ENCODE measurements at regions not wholly inside any gene's neighbourhood (a gene's known extent, or its start where the extent isn't known, plus 50 kb on each side); places are given as distances from the start of the nearest gene placed in this dataset.

DNA sequence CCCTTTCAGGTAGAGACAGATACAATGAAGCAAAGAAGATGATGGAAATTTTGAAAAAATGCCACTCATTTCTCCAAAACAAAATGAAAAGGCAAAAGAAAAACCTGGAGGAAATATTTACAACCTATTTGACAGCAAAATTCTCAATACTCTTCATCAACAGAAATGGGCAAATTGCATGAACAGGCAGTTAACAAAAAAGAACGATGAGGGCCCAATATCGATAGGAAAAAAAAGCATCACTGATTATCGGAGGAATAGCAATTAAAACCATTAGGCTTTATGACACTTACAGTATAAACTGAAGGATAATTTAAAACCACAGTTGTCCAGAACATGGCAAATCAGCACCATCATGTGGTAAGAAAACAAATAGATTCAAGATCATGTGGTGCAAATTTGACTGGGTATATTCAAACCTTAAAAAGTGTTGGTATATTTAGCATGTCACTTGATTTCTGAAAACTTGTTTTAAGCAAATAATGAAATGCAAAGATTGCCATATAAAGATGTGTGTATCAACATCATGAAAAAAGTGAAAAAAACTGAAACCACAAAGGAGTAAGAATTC is 222.9 kb downstream of the BRD1 start:
- DNase-seq (ENCODE audit: low read depth in 3 of 3): no peak

- DNase-seq (ENCODE audit: low read depth in 3 of 3): no peak
These were observed 224.7 kb downstream of the BRD1 start for GRCh38 chr22:49603016-49603415.

DNA sequence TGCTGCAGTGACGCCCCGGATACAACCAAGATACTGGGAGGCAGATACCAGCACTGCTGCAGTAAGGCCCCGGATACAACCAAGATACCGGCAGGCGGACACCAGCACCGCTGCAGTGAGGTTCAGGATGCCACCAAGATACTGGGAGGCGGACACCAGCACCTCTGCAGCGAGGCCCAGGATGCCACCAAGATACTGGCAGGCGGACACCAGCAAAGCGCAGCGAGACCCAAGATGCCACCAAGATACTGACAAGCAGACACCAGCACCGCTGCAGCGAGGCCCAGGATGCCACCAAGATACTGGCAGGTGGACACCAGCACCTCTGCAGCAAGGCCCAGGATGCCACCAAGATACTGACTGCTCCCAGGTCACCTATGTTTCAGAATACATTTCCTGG is 225.2 kb downstream of the BRD1 start:
- no peak for DNase-seq (ENCODE audit: low read depth in 3 of 3)

- no peak for DNase-seq (ENCODE audit: low read depth in 3 of 3)
These were observed 225.9 kb downstream of the BRD1 start for GRCh38 chr22:49601614-49602321.

DNA sequence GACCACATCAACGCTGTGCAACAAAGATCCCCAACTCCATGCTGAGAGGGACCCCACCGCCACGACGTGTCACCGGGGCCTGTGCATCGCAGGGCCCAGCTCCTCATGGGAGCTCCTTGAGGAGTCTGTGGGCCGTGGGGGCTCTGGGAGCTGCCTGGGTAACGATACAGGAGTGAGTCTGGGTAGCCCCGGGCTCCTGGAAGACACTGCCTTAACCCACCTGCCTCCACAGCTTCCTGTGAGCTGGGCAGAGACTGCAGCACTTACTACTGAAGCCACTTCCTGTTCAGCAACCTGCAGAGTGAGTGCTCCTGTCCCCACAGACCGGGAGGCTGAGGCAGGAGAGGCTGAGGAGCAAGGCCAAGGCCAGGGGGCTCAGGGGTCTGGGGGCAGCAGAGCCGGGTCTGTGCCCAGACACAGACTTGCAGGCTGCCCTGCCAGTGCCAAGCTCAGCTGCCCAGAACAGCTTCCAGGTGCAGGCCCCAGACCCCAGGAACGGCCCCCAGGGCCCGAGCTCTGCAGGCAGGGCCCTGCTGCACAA is 226.7 kb downstream of the BRD1 start:
- DNase-seq (ENCODE audit: low read depth in 3 of 3): no peak

DNA sequence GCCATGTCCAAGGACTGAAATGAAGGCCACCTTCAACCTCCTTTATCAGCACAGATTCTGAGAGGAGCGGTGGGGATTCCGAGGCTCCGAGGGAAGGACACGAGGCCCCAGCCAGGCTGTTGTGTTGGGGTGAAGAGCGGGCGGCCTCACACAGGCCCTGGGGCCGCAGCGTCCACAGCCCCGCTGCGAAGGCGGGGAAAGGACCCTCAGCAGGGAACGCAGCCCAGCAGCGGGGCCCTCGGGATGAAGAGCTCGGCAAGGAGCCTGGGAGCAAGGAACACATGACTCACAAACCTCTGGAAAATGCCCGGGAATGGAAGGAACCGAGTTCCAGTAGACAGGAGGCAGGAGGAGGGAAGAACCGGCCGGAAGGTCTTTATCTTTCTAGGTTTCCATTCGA is 227.2 kb downstream of the BRD1 start:
- no peak for DNase-seq (ENCODE audit: low read depth in 3 of 3)

GRCh38 chr22:49599691-49600455 is 227.8 kb downstream of the BRD1 start:
- no peak for DNase-seq (ENCODE audit: low read depth in 3 of 3)

DNA sequence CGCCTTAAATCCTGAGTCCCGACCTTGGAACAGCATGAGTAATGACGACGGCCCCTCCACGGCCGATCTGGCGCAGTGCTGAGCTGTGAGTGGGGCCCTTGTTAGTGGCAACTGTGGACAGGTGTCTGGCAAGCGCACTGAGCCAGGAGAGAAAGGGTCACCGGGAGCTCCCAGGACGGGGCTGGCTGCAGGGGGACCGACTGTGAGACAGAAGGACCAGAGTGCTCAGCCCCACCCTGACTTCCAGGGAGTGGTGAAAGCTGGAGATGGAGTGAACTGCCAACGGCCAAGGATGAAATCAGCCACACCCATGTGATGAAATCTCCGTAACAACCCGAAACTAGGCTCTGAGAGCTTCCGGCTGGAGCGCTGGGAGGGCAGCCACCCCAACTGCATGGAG is 228.6 kb downstream of the BRD1 start:
- no peak for DNase-seq (ENCODE audit: low read depth in 3 of 3)

DNA sequence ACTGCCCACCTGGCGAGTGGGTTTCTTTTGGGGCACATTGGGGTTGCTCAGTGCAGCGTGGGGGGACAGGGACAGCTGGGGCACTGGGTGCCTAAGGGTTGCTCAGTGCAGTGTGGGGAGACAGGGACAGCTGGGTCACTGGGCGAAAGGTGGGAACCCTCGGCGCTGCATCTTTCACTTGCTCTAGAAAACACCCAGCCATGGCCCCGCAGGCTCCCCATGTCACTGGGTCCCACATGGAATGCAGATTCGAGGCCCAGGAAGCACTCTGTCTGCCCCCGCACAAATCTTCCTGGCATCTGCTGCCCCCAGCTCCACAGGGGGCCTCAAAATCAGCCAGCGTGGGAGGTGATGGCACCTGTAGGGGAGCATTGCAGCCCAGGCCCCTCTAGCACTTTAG is 229.3 kb downstream of the BRD1 start:
- DNase-seq (ENCODE audit: low read depth in 3 of 3): no peak

DNA sequence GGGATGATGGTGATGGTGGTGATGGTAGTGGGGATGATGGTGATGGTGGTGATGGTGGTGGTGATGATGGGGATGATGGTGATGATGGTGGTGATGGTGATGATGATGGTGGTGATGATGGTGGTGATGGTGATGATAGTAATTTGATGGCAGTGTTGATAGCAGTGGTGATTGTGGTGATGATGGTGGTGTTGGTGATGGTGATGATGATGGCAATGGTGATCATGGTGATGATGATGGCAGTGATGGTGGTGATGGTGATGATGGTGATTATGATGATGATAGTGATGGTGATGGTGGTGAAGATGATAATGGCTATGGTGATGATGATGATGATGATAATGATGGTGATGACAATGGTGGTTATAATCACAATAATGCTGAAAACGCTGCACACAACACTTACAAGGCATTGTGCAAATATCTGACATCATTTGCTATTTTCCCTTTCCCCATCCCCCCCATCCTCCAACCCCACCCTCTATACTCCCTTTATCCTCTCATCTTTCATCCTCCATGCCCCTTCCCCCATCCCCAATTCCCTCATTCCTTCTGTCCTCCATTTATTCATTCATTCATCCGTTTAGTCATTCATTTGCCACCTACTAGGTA is 230.1 kb downstream of the BRD1 start:
- no peak for DNase-seq (ENCODE audit: low read depth in 3 of 3)

- no peak for DNase-seq (ENCODE audit: low read depth in 3 of 3)
These were observed 232.1 kb downstream of the BRD1 start for GRCh38 chr22:49595465-49596078.

- no peak for DNase-seq (ENCODE audit: low read depth in 3 of 3)
These were observed 233.6 kb downstream of the BRD1 start for GRCh38 chr22:49594078-49594477.

DNA sequence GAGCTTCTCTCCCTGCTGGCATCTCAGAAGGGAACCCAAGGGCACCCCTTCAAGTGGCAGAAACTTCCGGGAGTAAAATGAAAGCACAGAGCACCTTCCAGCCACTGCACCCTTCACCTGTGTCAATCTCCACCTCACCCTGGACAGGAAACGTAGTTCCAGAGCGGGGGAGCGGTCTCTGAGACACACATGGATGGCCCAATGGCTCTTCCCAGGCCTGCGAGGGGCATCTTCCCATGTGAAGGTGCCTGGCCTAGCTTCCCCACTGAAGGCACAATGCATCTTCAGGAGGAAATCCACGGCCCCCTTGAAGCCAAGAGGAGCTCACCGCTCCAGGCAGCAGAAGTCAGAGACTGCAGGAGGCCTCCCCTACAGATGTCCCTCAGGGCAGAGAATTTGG is 234.2 kb downstream of the BRD1 start:
- no peak for DNase-seq (ENCODE audit: low read depth in 3 of 3)

- DNase-seq (ENCODE audit: low read depth in 3 of 3): no peak
These were observed 234.7 kb downstream of the BRD1 start for GRCh38 chr22:49592780-49593501.

DNA sequence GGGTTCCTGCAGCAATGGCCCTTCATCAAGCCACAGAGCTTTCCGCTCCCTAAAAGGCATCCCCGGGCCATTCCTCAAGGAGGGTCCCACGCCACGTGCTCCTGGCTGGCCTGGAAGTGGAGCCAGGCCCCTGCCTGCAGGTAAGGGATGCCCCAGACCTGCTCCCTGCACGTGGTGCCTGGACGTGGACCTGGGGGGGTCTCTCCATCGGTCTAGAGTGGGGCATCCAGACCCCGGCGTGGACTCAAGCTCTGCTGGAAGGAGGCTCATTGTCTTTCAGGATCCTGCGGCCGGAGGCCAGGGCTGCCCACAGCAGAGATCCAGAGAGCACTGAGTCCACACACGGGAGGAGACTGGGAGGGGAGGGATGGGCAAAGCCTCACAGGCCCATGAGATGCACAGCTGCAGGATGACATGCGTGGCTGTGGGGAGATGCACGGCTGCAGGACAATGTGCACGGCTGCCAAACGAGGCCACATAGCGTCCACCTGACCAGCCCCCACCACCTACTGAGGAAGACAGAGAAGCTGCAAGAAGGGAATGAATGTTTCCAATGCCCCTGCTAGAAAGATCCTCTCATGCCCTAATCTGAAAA is 236.7 kb downstream of the BRD1 start:
- DNase-seq (ENCODE audit: low read depth in 3 of 3): no peak

- no peak for DNase-seq (ENCODE audit: low read depth in 3 of 3)
These were observed 237.3 kb downstream of the BRD1 start for GRCh38 chr22:49590381-49590780.

GRCh38 chr22:49589811-49590210 is 237.9 kb downstream of the BRD1 start:
- no peak for DNase-seq (ENCODE audit: low read depth in 3 of 3)

GRCh38 chr22:49589301-49589700 is 238.4 kb downstream of the BRD1 start:
- DNase-seq (ENCODE audit: low read depth in 3 of 3): no peak

GRCh38 chr22:49588739-49589138 is 238.9 kb downstream of the BRD1 start:
- no peak for DNase-seq (ENCODE audit: low read depth in 3 of 3)

- no peak for DNase-seq (ENCODE audit: low read depth in 3 of 3)
These were observed 239.7 kb downstream of the BRD1 start for GRCh38 chr22:49587987-49588386.

GRCh38 chr22:49587421-49587820 is 240.3 kb downstream of the BRD1 start:
- no peak for DNase-seq (ENCODE audit: low read depth in 3 of 3)
